HG03108 (cell line): ENCODE measurements at regions not wholly inside any gene's neighbourhood (a gene's known extent, or its start where the extent isn't known, plus 50 kb on each side); places are given as distances from the start of the nearest gene placed in this dataset.

Source experiments
- ATAC-seq: cut with Tn5 transposase; IDR thresholded peaks from one replicate; pipeline ENCODE4 v1.9.1; 2021; ENCODE audit warnings: moderate library complexity; ENCODE audit not compliant: unreplicated experiment

- ATAC-seq = no peak
These were observed 161.5 kb upstream of the DMAC1 start for GRCh38 chr9:7961076-7961475.

DNA sequence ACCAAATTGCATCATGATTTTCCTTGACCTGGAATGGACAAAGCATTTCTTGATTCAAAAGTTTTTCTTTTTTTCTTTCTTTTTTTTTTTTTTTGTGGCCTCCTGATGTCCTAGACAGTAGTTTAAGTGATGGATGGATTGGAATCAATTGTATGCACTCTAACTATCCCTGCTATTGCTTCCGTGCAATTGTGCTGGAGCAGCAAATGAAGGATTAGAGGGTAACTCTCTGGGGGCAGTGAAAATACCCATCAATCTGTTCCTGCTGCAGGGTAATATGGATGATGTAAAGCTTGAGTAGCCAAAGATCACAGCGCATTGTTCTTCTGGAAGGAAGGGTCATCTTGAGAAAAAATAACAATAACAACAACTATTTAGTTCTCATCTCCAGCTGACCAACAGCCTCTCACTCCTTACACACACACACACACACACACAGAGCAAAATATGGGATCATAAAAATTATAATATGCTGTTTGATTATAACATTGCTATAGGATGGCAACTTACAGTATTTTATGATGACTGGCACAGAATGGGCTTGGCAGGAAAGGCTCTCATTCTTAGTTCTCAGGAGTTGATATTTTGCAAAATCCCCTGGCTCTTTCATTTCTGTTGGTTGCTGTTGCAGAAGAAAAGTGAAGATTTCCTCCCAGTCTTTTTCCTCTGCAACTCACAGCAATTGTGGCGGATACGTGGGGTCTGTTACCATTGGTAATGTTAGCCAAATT, 160.9 kb upstream of the DMAC1 start:
- no peak for ATAC-seq

DNA sequence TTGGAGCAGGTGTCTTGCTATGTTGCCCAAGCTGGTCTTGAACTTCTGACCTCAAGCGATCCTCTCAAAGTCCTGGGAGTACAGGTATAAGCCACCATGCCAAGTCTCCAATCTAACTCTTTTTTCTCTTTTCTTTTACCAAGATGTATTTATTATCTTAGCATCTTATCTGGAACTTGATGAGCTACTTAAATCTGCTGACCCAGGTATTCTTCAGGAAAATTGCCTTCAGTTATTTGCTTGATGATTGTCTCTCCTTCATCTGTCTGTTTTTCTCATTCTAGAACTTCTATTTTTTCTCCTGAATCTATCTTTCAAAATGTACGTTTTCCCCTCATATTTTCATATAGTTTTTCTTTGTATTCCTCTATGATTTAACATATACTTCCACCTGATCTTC, 158.2 kb upstream of the DMAC1 start:
- no peak for ATAC-seq

GRCh38 chr9:7947577-7947976, 148.0 kb upstream of the DMAC1 start:
- no peak for ATAC-seq

GRCh38 chr9:7946458-7946857, 146.9 kb upstream of the DMAC1 start:
- no peak for ATAC-seq

- no peak for ATAC-seq
These were observed 145.0 kb upstream of the DMAC1 start for GRCh38 chr9:7944572-7944971.

DNA sequence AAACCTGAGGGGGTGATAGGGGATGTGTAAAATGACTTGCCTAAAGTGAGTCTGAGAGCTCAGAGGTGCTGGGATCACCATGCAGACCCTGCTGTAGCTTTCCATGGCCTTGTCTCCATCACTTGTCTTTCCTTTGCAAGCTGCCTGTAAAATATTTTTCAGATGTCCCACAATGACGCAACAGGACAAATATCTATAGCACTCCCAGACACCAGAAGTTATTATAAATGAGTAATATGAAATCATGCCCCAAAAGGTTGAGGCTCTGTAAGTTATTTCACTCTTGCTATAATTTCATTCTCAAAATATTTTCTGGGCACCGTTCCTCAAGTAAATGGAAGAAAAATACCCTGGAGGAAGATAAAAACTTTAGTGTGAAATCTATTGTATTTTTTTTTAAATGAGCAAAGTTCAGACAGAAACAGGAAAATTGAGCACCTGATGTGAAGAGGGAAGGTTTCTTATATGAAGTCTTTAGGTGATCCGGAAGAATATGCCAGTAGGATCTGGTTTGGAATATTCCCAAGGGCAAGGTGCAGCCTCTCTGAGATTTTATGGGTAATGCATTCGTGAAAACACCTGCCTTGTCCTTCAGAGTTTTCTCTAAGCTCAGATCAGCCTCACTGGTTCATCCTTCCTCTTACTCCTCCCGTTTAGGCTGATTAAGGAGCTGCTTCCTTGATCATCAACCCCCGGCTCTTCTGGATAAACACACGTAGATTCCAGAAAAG, 138.3 kb upstream of the DMAC1 start:
- ATAC-seq = no peak

GRCh38 chr9:7936996-7937395, 137.4 kb upstream of the DMAC1 start:
- no peak for ATAC-seq

DNA sequence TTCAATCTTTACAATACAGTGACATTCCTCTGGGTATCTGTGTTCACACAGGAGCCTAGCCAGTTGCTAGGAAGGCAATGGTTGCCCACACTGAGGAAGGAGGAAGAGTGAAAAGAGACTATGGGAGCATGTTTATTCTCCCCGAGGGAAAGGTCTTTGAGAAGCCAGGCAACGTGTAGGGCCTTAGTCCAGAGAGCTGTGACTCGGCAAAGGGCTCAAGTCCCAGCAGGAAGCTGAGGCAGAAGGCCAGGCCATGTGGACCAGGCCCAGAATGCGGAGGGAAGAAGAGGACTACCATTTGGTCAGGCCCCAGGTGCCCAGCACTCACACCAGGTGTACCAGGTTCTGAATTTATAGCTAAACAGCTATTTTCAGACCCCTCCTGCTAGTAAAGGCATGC, 136.6 kb upstream of the DMAC1 start:
- no peak for ATAC-seq

GRCh38 chr9:7935681-7936080, 136.1 kb upstream of the DMAC1 start:
- peak; percentile 85 for ATAC-seq

DNA sequence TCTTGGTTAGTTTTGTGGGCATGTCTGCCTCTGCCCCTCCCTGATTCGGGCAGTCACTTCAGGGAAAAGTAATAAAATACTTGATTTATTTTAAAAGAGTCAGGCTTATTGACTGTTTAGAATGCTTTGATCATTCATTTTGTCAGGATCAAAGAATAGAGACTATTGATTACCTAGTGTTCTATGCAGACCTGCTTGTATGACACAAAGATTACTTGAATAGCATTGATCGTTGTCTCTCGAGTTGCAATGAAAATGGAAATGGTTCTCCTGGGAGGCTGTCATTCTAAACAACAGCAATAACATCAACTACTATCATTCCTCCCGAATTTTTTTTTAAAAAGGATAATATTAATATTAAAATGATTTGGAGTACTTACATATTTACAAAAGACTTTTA, 133.2 kb upstream of the DMAC1 start:
- no peak for ATAC-seq

DNA sequence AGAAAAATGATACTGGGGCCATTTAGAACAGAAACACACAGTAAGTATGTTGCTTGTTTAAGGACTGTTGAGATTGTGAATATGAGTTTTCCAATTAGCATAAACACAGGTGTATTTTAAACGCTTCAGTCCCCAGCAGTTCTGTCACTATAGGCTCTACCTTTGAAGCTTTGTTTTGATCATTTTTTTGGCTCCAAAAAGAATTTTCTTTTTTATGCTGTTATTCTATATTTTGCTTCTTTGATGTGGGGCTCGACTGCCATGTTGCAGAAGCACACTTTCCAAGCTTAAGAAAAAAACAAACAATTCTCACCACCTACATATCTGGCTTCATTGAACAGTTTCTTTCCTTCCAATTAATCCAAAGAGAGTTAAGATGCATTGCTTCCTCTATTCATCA, 131.0 kb upstream of the DMAC1 start:
- ATAC-seq = no peak

DNA sequence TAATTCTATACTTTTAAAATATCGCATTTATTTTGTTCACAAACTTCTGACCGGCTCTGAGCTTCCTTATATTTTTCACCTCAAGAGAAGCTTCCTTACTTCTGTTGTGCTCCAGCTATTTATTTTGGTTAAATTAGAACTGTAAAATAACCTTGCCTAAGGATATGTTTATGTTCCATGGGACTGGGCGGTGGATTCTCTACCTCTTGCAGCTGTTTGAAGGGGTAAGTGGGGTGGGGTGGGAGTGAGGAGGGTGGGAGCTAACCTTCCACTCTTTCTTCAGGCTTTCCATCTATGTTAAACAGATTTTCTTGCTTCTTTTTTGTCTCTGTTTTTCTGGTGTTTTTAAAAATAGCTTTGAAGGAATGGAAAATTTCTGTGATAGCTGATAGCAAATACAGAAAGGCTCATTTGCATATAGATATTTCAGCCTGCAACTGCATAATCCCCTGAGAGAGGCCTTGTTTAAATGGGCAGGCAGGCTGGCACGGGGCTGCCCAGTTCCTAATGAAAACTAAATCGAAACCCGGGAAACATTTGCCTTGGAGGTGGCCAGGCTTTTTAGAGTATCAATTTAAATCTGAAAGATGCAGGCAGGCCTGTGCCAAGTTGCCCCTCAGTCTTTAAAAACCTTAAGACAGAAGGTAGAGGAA, 122.1 kb upstream of the DMAC1 start:
- ATAC-seq = no peak

DNA sequence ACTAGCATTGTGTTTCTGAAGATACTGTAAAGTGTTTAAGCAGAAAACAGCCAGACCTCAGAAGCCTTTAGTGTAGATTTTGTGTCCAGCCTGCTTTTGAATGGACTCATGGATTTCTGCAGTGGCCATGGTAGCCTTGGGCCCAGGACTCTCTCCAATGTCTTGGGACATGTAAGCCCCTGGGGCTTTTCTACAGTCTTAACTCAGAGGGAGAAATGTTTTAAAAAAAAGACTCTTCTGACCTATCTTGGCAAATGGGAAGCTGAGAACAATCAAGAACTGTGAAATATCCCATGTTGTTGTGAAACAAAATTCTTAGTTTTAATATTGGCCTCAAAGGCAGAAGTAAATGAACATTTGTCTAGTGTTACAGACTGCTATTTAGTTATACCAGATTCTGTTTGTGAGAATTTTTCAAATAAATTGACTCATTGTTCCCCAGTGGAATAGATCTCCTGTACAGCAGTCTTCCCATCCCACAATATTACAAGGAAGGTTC, 112.5 kb upstream of the DMAC1 start:
- ATAC-seq = no peak

- no peak for ATAC-seq
These were observed 110.9 kb upstream of the DMAC1 start for GRCh38 chr9:7910426-7911020.

GRCh38 chr9:7909537-7909936, 110.0 kb upstream of the DMAC1 start:
- ATAC-seq = no peak

- no peak for ATAC-seq
These were observed 108.2 kb upstream of the DMAC1 start for GRCh38 chr9:7907551-7908337.

GRCh38 chr9:7906783-7907550, 107.4 kb upstream of the DMAC1 start:
- ATAC-seq = no peak

DNA sequence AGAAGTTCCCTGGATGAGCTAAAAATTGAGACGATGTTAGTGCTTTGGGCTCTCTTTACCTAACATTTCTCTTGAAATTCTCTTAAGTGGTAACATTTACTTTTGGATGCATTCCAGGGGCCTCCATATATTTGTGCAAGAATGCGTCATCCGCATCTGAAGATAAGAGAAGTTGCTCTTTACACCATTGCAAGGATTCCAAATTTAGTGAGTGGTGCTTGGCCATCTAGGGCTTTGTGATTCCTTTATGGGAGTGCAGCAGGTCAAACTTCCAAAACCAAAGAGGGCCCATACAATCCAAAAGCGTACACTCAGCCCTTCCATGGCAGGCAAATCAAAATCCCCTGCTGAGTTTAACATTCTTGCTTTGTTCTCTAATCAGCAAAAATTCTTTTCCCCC, 102.0 kb upstream of the DMAC1 start:
- no peak for ATAC-seq

GRCh38 chr9:7900541-7900940, 101.0 kb upstream of the DMAC1 start:
- no peak for ATAC-seq
